Fibroblast of mammary gland (primary cell): ENCODE measurements at regions not wholly inside any gene's neighbourhood (a gene's known extent, or its start where the extent isn't known, plus 50 kb on each side); places are given as distances from the start of the nearest gene placed in this dataset.

ENCODE experiments used
- DNase-seq: peaks from one replicate; pipeline ENCODE4 v3.0.0-alpha.2; 2010; ENCODE audit warnings: low read depth
- H3K4me3 ChIP-seq: 2 replicates; pipeline ENCODE4 v1.5.1; 2011; ENCODE audit warnings: low read depth, mild to moderate bottlenecking, low read length, moderate library complexity; ENCODE audit not compliant: control insufficient read depth
- CTCF ChIP-seq: conservative IDR thresholded peaks from 2 replicates; pipeline ENCODE4 v1.5.1; 2011; ENCODE audit warnings: low read depth, low read length, inconsistent platforms; ENCODE audit not compliant: control insufficient read depth, insufficient read depth

GRCh38 chr11:87961606-87962005 lies 213.6 kb downstream of the RAB38 start:
- H3K4me3 ChIP-seq = no peak overlapping the region
- TF ChIP-seq CTCF = no peak
- DNase-seq = no peak

GRCh38 chr11:87957961-87958360 lies 217.3 kb downstream of the RAB38 start:
- no peak for TF ChIP-seq CTCF
- DNase-seq = no peak
- H3K4me3 ChIP-seq = no peak overlapping the region

GRCh38 chr11:87954476-87954875 lies 220.8 kb downstream of the RAB38 start:
- DNase-seq = no peak
- no peak overlapping the region for H3K4me3 ChIP-seq
- no peak for TF ChIP-seq CTCF

- no peak for TF ChIP-seq CTCF
- H3K4me3 ChIP-seq = no peak overlapping the region
- no peak for DNase-seq
These were observed 232.5 kb downstream of the RAB38 start for GRCh38 chr11:87942786-87943185.

- no peak for DNase-seq
- no peak overlapping the region for H3K4me3 ChIP-seq
- TF ChIP-seq CTCF = no peak
These were observed 241.1 kb downstream of the RAB38 start for GRCh38 chr11:87934182-87934581.

GRCh38 chr11:87926250-87926970 lies 248.8 kb downstream of the RAB38 start:
- no peak overlapping the region for H3K4me3 ChIP-seq
- no peak for TF ChIP-seq CTCF
- peak; percentile 92 for DNase-seq

- no peak overlapping the region for H3K4me3 ChIP-seq
- DNase-seq = no peak
- no peak for TF ChIP-seq CTCF
These were observed 251.1 kb downstream of the RAB38 start for GRCh38 chr11:87924125-87924524.
